WERI-Rb-1 (cell line): ENCODE measurements at regions not wholly inside any gene's neighbourhood (a gene's known extent, or its start where the extent isn't known, plus 50 kb on each side); places are given as distances from the start of the nearest gene placed in this dataset.

Experiments used
- DNase-seq: peaks from one replicate; pipeline ENCODE4 v3.0.0-alpha.2; 2020
- H3K27ac ChIP-seq: fragments of 250-450 bp; sonication (Bioruptor Pico); 2 replicates; pipeline ENCODE4 v1.5.1; 2020; ENCODE audit warnings: mild to moderate bottlenecking, moderate library complexity
- H3K27me3 ChIP-seq: fragments of 250-450 bp; sonication (Bioruptor Pico); 2 replicates; pipeline ENCODE4 v1.5.1; 2021; ENCODE audit warnings: mild to moderate bottlenecking, low read depth, moderate library complexity; ENCODE audit not compliant: insufficient read depth, severe bottlenecking
- H3K36me3 ChIP-seq: fragments of 250-450 bp; sonication (Bioruptor Pico); 2 replicates; pipeline ENCODE4 v1.5.1; 2020; ENCODE audit warnings: mild to moderate bottlenecking, moderate library complexity
- H3K4me3 ChIP-seq: 2 replicates; pipeline ENCODE4 v1.5.1; 2011; ENCODE audit warnings: low read depth, mild to moderate bottlenecking, control low read depth, low read length
- H3K9me3 ChIP-seq: fragments of 250-450 bp; sonication (Bioruptor Pico); 2 replicates; pipeline ENCODE4 v1.5.1; 2021; ENCODE audit warnings: mild to moderate bottlenecking, moderate library complexity; ENCODE audit not compliant: severe bottlenecking
- CTCF ChIP-seq: IDR thresholded peaks from 2 replicates; pipeline ENCODE4 v1.5.1; 2011; ENCODE audit warnings: low read depth, mild to moderate bottlenecking, control low read depth, inconsistent platforms, low read length

DNA sequence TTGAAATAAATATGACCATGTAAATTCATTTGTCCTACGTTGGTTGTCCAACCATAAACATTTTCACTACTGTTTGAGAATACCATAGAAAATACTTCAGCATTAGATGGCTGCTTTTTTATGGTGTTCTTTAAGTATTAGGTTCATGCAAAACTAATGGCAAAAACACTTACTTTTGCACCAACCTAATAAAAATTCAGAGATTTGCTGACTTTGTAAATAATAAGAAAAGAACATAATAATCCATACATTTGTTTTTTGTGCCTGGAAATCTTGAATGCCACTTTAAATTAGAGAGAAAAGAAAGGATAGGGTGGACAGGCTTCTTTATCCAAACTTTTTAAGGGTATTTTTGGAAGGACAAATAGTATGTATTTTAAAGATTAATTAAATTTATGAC, 719.7 kb upstream of the TYRP1 start:
- no peaks in the 10 kb centered on the region for H3K36me3 ChIP-seq

GRCh38 chr9:11992866-11993265, 700.3 kb upstream of the TYRP1 start:
- DNase-seq: no peak
- no peak for TF ChIP-seq CTCF
- Histone ChIP-seq H3K27me3 (no peaks in the 10 kb centered on the region), H3K9me3 (no peaks in the 10 kb centered on the region), H3K36me3 (no peaks in the 10 kb centered on the region), H3K4me3 (no peak overlapping the region), H3K27ac (no peak overlapping the region)

More for the DNA sequence above, 719.7 kb upstream of the TYRP1 start:
- no peak for DNase-seq
- H3K4me3 ChIP-seq: no peak overlapping the region
- no peak for TF ChIP-seq CTCF
- H3K9me3 ChIP-seq: no peaks in the 10 kb centered on the region
- no peaks in the 10 kb centered on the region for H3K27me3 ChIP-seq
- no peak overlapping the region for H3K27ac ChIP-seq

- no peak for TF ChIP-seq CTCF
- H3K4me3 ChIP-seq: no peak overlapping the region
Observed at GRCh38 chr9:12014488-12014887, 678.7 kb upstream of the TYRP1 start.

GRCh38 chr9:12054235-12054634, 639.0 kb upstream of the TYRP1 start:
- no peaks in the 10 kb centered on the region for H3K36me3 ChIP-seq
- no peak for DNase-seq

More at GRCh38 chr9:12014488-12014887, 678.7 kb upstream of the TYRP1 start:
- no peak overlapping the region for H3K27ac ChIP-seq
- H3K27me3 ChIP-seq: no peaks in the 10 kb centered on the region
- DNase-seq: no peak
- no peaks in the 10 kb centered on the region for H3K36me3 ChIP-seq
- no peaks in the 10 kb centered on the region for H3K9me3 ChIP-seq

GRCh38 chr9:12056874-12057273, 636.3 kb upstream of the TYRP1 start:
- Histone ChIP-seq H3K27me3 (no peaks in the 10 kb centered on the region), H3K4me3 (no peak overlapping the region), H3K27ac (no peak overlapping the region), H3K36me3 (no peaks in the 10 kb centered on the region), H3K9me3 (peaks cover 4% of the 10 kb centered on the region)
- no peak for DNase-seq
- TF ChIP-seq CTCF: no peak

More at GRCh38 chr9:12054235-12054634, 639.0 kb upstream of the TYRP1 start:
- no peak overlapping the region for H3K27ac ChIP-seq
- no peak for TF ChIP-seq CTCF
- no peaks in the 10 kb centered on the region for H3K27me3 ChIP-seq
- H3K9me3 ChIP-seq: peaks cover 4% of the 10 kb centered on the region
- no peak overlapping the region for H3K4me3 ChIP-seq

GRCh38 chr9:12060067-12060466, 633.1 kb upstream of the TYRP1 start:
- DNase-seq: no peak
- H3K9me3 ChIP-seq: no peaks in the 10 kb centered on the region
- no peaks in the 10 kb centered on the region for H3K27me3 ChIP-seq
- no peak for TF ChIP-seq CTCF
- H3K27ac ChIP-seq: no peak overlapping the region
- H3K36me3 ChIP-seq: no peaks in the 10 kb centered on the region
- H3K4me3 ChIP-seq: no peak overlapping the region
